ENCODE measurements at regions not wholly inside any gene's neighbourhood (a gene's known extent, or its start where the extent isn't known, plus 50 kb on each side); places are given as distances from the start of the nearest gene placed in this dataset.

DNA sequence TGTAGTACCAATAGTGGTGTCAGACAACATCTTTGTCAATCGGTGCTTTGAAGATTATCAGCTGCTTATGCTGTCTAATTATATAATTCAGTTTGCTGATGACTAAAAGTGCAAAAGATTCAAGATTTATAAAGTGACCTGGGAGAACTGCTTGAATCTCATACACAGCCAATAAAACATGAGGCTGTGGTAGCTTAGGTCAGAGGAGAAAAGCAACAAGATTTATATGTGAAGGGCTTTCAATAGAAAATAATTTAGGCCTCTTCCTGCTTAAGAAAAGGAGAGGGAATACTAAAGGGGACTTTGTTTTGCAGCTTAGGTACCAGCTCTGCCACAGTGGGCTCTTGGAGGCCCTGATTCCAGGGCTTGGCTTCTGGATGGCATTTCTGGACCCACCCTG, 111.0 kb upstream of the MAD2L1 start:
- TF ChIP-seq, protein P1, sequence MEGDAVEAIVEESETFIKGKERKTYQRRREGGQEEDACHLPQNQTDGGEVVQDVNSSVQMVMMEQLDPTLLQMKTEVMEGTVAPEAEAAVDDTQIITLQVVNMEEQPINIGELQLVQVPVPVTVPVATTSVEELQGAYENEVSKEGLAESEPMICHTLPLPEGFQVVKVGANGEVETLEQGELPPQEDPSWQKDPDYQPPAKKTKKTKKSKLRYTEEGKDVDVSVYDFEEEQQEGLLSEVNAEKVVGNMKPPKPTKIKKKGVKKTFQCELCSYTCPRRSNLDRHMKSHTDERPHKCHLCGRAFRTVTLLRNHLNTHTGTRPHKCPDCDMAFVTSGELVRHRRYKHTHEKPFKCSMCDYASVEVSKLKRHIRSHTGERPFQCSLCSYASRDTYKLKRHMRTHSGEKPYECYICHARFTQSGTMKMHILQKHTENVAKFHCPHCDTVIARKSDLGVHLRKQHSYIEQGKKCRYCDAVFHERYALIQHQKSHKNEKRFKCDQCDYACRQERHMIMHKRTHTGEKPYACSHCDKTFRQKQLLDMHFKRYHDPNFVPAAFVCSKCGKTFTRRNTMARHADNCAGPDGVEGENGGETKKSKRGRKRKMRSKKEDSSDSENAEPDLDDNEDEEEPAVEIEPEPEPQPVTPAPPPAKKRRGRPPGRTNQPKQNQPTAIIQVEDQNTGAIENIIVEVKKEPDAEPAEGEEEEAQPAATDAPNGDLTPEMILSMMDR (IDR thresholded peaks at IDR 0.05), result no peak
- no peak for TF ChIP-seq POLR2A (IDR thresholded peaks at IDR 0.05)
